ENCODE measurements at regions not wholly inside any gene's neighbourhood (a gene's known extent, or its start where the extent isn't known, plus 50 kb on each side); places are given as distances from the start of the nearest gene placed in this dataset.

GRCh38 chr11:15625691-15626090 is 511.0 kb downstream of the INSC start:
- no peak for DNase-seq

DNA sequence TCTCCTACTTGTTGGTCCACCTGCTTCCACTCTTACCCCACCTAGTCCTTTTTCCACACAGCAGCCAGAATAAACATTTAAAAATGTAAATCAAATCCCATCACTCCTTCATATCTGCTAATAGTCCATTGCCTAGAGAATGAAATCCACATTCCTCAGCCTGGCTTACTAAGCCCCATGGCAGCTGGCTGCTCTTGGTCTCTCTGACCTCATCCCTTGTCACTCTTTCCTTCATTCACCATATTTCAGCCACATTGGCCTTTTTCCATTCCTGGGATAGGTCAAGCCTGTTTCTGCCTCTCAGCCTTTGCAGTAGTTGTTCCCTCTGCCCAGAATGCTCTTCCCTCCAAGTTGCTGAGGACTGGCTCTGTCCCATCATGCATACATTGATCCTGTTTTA is 512.8 kb downstream of the INSC start:
- DNase-seq: no peak

- DNase-seq: no peak
Measured at GRCh38 chr11:15629690-15630321, 515.1 kb downstream of the INSC start.

GRCh38 chr11:15630896-15631295 is 516.2 kb downstream of the INSC start:
- DNase-seq: no peak

DNA sequence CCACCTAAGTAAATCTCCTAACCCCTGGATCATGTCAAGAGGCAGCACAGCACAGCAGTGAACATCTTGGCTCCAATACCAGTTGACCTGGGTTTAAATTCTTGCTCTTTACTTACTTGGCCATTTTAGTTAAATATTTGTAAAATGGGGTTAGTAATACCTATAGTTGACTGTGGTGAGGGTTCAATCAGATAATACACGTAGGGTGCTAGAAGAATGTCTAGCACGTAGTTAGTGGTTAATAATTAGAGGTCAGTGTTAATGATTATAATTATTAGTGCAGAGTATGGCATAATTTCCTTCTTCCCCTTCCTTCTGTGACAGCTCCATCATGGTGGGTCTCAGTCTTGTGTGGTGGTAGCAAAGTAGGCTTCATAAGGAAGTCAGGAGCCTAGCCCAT is 520.8 kb downstream of the INSC start:
- DNase-seq: no peak

GRCh38 chr11:15636521-15637089 is 521.9 kb downstream of the INSC start:
- no peak for DNase-seq

GRCh38 chr11:15638386-15638787 is 523.7 kb downstream of the INSC start:
- DNase-seq: no peak

DNA sequence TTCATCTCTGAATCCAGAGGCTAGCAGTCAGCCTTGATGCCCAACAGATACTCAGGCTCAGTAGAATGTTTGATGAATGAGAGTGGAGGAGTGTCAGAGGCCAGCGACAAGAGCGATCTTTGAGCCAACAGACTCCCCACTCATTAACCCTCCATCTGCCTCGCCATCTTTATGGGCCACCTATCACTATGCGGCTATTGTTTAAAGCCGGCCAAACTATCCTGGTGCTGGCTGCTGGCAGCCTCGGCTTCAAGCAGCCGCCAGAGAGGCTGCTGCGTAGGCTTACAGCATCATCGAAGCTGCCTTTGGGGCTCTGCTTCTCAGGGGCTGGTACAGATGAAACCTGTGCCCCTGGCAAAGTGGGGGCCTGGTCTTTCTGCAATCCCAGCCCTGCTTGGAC is 525.6 kb downstream of the INSC start:
- no peak for DNase-seq

DNA sequence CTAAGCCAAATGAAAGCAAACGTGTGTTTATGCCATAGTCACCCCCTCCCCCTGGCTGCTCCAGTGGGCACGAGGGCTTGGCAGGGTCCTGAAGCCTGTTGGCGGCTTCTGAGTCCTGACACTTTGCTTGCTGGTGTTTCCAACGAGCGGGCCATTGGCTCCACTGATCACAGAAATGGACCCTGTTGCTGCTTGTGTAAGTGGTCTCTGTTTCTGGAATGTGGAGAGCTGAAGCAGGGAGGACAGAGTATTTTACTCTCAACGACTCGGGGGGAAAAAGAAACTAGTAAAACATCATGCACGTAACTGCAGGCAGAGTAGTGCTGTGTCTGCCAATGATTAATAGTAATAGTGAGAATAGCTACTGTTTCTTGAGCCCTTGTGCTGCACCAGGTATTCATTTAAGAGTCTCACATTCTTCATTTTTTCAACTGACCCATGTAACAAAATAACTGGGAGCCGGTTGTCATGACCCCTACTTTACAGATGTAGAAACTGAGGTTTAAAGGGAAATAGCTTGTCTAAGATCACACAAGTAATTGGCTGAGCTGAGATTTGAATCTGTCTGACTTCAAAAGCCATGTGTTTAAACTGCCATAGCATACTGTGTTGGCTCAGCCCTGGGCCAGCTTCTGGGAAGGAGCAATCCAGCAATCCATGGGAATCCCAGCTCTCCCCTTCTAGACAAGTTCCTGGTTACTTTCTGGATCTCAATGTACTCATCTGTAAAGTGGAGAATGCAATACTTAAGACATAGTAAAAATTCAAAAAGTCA is 526.7 kb downstream of the INSC start:
- DNase-seq: no peak

- DNase-seq: no peak
Measured at GRCh38 chr11:15645201-15645600, 530.5 kb downstream of the INSC start.

DNA sequence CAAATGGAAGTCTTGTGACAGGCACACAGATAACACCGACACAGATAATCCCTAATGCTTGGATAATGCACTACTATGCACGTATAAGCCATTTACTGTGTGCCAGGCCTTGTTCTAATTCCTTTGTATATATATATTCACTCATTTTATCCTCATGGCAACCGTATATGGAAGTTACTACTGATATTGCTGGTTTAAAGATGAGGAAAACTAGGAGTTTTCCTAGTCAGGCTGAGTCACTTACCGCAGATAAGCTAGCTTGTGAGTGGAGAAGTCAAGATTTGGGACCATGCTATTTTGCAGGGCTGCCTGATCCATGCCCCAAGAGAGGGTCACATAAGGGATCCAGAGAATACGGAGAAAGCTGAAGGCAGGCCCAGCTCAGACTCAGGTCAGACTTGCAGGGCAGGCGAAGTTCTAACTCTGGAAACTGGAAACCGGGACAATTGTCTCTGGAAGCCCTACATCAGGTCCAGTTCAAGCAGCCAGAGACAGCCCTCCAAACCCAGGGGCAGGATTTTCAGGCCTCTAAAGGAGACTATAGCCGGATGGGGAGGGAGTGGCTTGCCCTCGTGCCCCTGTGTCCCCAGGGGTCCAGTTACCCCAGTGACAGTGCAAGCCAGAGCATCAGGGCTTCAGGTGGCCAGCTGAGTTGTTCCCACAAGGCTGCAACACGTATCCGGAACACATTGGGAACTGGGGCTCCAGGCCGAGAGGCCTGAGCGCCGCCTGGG is 534.8 kb downstream of the INSC start:
- no peak for DNase-seq

GRCh38 chr11:15650105-15650938 is 535.6 kb downstream of the INSC start:
- DNase-seq: peak; percentile 26

- DNase-seq: no peak
Measured at GRCh38 chr11:15651033-15651432, 536.3 kb downstream of the INSC start.

DNA sequence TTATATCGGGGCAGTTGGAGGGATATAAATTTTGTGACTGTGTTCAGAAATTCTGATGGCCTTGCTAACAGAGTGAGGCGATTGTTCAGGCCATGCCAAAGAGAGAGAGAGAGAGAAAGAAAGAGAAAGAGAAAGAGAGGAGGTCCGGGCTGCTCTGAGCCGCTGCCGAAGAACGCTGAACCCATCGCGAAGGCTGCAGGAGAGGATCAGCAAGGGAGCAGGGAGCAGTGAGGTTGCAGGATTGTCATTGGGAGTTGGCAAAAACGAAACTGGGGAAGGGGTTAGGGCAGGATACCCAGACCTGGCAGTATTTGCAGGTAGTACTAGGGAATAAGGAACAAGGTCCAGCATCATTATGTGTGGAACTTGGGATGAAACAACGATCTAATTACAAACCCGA is 537.1 kb downstream of the INSC start:
- no peak for DNase-seq

DNA sequence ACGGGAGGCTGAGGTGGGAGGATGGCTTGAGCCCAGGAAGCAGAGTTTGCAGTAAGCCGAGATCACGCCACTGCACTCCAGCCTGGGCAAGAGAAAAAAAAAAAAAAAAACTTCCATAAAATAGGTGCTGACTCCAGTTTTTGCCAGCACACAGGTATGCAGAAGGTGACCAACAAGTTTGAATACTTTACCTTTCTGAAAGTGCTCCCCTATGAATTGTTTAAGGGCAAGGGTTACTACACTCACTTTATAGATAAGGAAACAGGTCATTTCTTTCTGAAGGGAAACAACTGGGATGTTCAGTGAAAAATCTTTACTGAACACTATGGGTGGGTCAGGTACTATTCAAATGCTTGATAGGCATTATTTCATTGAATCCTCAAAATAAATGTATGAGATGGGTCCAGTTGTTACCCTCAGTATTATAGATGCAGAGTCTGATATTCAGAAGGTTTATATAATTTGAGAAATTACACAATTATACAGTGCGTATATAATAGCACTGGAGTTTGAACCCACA is 538.5 kb downstream of the INSC start:
- no peak for DNase-seq

DNA sequence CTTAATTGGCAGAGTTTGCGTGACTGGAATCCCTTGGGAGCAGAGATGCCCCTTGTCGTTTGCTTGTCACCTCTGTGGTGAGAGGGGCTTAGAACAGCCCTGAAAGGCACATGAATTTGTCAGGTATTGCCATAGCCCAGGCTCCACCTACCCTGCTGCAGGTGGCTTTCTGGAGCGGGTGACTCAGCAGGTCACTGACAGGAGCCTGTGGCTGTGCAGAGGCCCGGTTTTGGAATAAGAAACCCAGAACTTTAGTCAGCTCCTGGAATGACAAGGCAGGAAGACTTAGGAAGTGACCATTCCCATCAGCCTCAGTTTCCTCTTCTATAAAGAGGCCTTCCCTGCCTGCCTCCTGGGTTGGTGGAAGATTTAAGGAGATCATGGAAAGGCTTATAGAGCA is 539.7 kb downstream of the INSC start:
- no peak for DNase-seq

GRCh38 chr11:15655552-15655951 is 540.8 kb downstream of the INSC start:
- DNase-seq: no peak

- DNase-seq: no peak
Measured at GRCh38 chr11:15657264-15657663, 542.5 kb downstream of the INSC start.

GRCh38 chr11:15660496-15660895 is 545.8 kb downstream of the INSC start:
- no peak for DNase-seq

- no peak for DNase-seq
Measured at GRCh38 chr11:15662285-15662684, 547.6 kb downstream of the INSC start.

- no peak for DNase-seq
Measured at GRCh38 chr11:15663777-15664218, 549.1 kb downstream of the INSC start.

DNA sequence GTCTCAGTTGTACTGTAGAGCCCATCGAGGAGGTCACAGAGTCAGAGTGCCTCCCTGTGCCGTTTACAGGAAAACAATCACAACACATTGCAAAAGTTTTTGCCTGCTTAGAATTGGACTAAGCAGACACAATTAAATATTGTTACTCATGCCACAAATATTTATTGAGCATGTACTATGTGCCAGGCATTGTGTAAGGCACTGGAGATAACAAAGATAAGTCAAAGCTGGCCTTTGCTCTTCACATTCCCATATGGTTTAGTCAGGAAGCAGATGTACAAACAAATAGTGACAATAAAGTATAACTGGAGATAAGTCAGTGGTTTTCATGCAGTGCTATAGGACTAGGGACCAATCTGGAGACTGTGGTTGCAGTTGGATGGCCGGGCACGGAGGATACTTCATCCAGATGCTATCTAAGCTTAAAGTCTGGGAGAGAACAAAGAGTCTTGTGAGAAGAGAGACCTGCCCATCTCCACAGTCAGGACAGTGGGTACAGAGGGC is 550.7 kb downstream of the INSC start:
- no peak for DNase-seq

Data from activated gamma-delta T cell treated with Interleukin-2 at 50 U/mL for 16 hours (primary cell).